ENCODE measurements at regions not wholly inside any gene's neighbourhood (a gene's known extent, or its start where the extent isn't known, plus 50 kb on each side); places are given as distances from the start of the nearest gene placed in this dataset.
"Not testable (repeated sequence)": the region's sequence is repeated elsewhere in the genome, so short reads cannot be mapped to it uniquely, and the experiment has no call there.

- DNase-seq, result peak in 5 of 14 donors; percentile 25 to 71 (median 40)
Observed at GRCh38 chr7:132030086-132030568, 473.7 kb upstream of the PODXL start.

DNA sequence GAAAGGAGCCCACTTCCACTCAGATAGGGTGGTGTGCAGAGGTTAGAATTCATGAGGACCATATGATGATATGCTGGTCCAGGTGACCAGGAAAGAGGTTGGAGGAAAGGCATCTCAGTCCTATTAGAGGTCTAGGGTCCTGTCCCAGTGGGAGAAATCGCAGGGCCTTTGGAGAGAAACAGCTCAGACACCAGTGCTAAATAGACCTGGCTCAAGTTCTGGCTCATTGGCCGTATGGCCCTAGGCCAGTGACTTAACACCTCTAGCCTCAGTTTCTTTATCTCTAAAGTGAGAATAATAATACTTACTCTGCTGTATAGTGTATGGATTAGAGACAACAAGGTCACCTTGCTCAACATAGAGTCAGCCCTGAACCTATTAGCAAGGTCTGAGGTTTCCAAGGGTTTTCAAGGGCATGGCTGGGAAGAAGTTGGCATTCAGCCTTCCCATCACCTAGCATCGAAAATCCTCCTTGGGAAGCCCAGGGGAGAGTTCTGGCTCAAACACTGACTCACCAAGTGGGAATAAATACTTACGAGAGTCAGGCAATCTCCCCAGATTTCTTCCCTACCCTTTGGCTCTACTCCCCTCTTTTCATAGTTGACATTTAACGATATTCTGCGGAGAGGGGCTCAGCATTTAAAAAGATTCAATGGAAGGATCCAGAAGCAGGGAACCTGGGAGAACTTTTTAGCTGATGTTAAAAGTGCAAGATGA is 473.1 kb upstream of the PODXL start:
- peak in 2 of 14 donors; percentile 46 to 71 for DNase-seq

GRCh38 chr7:132028144-132028920 is 471.9 kb upstream of the PODXL start:
- no peak for DNase-seq

DNA sequence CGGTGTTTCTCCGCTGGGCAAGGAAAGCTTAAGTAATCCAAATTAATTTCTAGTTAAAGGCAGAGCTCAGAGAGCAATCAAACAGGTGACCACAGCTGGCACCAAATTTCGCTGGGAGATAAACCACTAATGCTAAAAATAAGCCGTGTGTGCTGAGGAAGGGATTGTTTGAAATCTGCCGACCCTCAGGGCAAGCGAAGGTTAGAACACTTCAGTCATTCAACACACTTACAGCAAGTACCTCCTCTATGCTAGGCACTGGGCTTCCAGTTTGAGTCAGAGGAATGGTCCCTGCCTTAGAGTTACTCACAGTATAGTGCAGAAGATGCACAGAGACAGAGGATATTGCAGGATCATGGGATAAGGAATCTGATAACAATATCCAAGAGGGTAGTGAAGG is 467.9 kb upstream of the PODXL start:
- DNase-seq, result no peak

DNA sequence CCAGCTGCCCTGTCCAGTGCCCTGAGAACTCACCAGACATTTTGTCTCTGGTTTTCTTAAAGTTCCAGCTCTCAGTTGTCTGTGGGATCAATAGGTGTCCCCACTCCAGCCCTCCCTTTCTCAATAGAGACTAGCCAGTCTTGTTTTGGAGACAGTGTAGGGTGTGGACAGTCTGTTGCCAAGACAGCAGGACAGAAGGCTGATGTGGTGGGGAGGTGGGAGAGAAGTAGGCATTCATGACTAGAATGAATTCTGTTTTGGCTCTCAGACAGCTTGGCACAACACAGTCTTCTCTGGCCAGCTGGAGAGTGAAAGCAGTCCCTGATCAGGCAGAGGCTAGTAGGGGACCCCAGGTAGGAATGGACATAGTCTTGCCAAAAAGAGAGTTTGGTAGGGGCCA is 467.0 kb upstream of the PODXL start:
- DNase-seq, result no peak

DNA sequence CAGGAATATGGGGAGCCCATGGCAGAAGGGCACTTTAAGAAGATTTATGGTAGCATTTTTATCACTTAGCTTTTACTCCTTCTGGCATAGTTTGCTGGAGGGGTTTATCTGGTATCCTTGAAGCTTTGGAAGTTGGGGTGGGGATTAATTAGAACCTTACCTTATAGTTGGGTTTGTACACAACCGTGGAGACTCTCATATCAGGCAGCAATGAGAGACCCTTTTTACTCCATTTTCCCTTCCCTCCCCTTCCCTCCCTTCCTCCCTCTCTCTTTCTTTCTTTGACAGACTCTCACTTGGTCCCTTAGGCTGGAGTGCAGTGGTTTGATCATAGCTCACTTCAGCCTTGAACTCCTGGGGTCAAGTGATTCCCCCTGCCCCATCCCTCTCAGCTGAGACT is 465.8 kb upstream of the PODXL start:
- no peak for DNase-seq

GRCh38 chr7:132019703-132020102 is 463.3 kb upstream of the PODXL start:
- peak in 1 of 14 donors; percentile 10 for DNase-seq

DNA sequence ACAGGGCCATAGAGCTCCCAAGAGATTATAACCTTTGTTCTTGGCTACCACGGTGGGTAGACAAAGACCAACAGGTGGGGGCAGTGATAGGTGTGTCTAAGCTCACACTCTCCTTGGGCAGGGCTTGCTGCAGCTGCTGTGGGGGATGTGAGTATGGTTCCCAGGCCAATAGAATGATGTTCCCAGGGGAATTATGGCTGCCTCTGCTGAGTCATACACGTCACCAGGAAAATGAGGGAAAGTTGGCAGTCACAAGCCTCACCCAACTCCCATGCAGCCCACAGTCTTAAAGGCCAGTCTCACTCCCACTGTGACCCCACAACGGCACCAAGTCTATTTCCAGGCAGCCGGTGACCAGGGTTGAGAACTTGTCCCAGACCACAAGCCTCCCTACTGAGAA is 453.4 kb upstream of the PODXL start:
- no peak for DNase-seq

DNA sequence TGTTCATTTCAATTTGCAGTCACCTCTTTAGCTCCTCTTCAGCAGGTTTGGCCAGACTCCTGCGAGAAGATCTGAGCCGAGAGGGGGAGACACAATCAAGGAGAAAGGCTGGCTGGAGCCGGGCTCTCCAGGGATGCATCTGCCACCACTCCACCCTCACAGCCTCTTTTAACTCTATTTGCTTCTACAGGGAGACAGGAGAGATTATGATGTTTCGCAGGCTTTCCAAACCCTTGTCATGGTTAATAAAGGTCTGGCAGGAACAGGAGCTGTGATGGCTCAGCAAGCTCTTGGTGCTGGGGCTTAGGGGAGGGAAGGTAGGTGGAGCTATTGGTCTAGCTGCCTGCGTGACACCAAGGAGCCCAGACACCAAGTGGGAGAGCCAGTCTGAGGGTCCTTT is 448.1 kb upstream of the PODXL start:
- DNase-seq, result peak in 1 of 14 donors; percentile 5

DNA sequence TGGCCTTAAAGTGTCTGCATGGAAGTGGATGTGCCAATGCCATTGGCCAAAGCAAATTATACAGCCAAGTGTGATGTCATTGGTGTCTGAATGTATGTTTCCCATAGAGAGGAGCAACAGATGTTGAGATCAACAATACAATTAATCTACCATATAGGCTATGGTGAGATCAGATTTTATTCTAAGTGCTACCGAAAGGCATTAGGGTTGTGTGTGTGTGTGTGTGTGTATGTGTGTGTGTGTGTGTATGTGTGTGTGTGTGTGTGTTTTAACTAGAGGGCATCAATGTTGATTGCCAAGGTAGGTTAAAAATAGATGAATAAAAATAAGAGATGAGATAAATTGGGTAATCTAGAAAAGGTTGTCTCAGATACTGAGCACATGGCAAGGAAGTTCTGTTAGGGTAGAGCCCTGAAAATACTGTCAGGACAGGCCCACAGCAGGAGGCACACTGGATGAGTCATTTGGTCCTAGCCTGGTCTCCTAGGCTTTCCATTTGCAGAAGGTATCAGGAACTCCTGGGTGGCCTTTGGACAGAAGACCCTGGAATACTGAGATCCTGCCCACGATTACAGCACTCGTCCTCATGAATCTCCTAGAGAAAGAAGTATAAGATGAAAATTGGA is 446.0 kb upstream of the PODXL start:
- DNase-seq, result no peak

- no peak for DNase-seq
Observed at GRCh38 chr7:132001146-132001545, 444.7 kb upstream of the PODXL start.

- no peak for DNase-seq
Observed at GRCh38 chr7:131999193-131999592, 442.8 kb upstream of the PODXL start.

- DNase-seq, result no peak
Observed at GRCh38 chr7:131995324-131995723, 438.9 kb upstream of the PODXL start.

GRCh38 chr7:131981069-131981468 is 424.6 kb upstream of the PODXL start:
- not testable (repeated sequence) for DNase-seq

GRCh38 chr7:131978118-131978517 is 421.7 kb upstream of the PODXL start:
- DNase-seq, result not testable (repeated sequence)

GRCh38 chr7:131976411-131976810 is 420.0 kb upstream of the PODXL start:
- no peak for DNase-seq

- no peak for DNase-seq
Observed at GRCh38 chr7:131974671-131975070, 418.2 kb upstream of the PODXL start.

GRCh38 chr7:131972251-131972650 is 415.8 kb upstream of the PODXL start:
- DNase-seq, result no peak

DNA sequence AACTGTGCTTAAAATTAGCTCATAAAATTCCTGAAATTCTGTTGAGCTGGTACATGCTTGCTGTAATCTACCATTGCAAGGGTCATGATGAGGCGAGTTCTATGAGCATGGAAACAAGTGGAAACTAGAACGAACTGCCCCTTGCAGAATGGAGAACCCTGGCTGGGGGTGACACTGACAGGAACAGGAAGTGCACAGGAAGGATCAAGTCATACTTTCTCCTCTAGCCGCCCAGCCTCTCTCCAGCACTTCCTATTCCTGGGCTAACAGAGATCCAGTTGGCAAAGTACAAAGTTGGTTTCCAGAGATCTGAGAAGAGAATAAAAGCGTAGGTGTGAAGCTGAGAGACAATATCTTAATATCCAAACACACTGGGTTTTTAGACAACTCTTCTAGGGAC is 414.2 kb upstream of the PODXL start:
- DNase-seq, result no peak

DNA sequence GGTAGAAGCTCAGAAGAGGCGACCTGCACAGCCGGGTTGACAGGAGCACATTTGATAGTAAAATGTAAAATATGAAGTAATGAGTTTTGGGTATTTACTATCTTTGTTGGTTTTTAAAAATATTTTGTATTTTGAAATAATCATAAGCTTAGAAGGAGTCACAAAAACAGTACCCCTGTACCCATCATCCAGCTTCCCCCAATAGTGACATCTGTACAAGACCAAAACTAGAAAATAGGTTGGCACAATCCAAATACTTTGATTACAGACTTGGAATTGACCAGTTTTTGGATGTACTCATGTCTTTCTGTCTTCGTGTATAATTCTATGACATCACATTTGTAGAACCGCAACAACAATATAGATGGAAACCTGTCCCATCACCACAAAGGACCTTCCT is 413.1 kb upstream of the PODXL start:
- no peak for DNase-seq

DNA sequence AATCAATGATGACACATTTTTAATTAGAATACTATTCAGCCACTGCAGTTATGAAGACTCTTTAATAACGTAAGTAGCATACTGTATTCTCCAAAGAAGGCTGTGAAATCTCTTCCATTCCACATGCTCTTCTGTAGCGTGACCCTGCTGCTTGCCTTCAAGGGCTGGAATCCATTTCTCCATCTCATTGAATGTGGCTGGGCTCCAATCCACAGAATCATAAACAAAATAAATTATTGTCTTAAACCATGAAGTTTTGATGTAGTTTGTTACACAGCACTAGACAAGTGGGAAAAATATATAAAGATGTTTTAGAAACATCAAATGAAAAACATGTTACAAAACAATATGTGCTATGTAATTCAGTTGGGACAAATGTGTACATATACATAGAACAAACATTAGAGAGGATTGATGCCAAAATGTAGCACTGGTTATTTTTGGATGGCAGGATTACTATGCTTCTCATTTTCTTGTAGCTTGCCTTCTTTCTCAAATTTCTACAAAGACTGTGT is 410.8 kb upstream of the PODXL start:
- no peak for DNase-seq

- DNase-seq, result no peak
Observed at GRCh38 chr7:131964203-131964602, 407.8 kb upstream of the PODXL start.

DNA sequence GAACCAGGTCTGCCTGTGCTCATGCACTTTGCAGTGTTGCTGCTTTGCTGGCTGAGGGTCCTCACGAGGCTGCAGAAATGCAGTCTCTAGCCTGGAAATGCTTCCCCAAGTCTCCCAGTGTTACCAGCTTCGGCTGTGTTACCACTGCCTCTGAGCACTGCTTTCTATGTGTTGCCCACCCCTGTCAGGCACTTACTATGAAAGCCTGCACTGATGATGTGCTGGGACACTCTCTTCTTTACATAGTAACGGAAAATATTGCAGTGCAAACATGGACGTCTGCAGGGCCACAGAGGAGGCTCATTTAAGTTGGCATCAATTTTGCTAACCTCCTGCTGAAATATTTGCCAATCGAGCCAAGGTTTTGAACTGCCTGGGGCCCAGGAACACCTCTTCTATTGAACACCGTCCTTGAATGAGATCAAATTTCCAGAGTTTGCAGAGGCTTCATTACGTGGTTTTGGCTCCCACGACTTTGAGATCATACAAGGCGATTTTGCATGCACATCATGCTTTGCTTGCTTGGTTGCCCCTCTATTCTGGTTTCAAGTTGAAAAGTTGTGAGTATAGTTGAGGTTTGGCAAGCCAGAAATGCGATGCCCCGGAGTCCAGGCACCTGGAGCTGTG is 404.7 kb upstream of the PODXL start:
- DNase-seq, result no peak
